K562 (cell line): ENCODE measurements at regions not wholly inside any gene's neighbourhood (a gene's known extent, or its start where the extent isn't known, plus 50 kb on each side); places are given as distances from the start of the nearest gene placed in this dataset.

Experiments
- ATF2 ChIP-seq: sonication (generic); formaldehyde crosslinking; IDR thresholded peaks from 2 replicates; pipeline ENCODE4 v1.8.1; 2022; ENCODE audit warnings: missing genetic modification reagents
- ATF7 ChIP-seq: fragments of 450-650 bp; IDR thresholded peaks from 2 replicates; pipeline ENCODE4 v1.7.1; 2014; ENCODE audit warnings: mild to moderate bottlenecking, moderate library complexity
- BRCA1 ChIP-seq, 2 experiments: fragments of 450-650 bp in 1 of 2; sonication (generic) in 1 of 2; formaldehyde crosslinking in 1 of 2; IDR thresholded peaks; 2 replicates each; pipeline versions ENCODE4 v1.5.0 to v1.6.1; 2017 to 2020; ENCODE audit warnings: mild to moderate bottlenecking in 1 of 2, missing genetic modification reagents in 1 of 2
- CEBPG ChIP-seq, 3 experiments: fragments of 200-800 bp in 1 of 3; sonication (Bioruptor generic) in 1 of 3; sonication (generic) in 1 of 3; formaldehyde crosslinking in 1 of 3; IDR thresholded peaks in 2 of 3; conservative IDR thresholded peaks in 1 of 3; 2 replicates each; pipeline versions ENCODE4 v1.6.1 to v1.8.0; 2016 to 2022; ENCODE audit warnings: missing compliant biosample characterization in 2 of 3, missing genetic modification characterization in 2 of 3, mild to moderate bottlenecking in 1 of 3, missing genetic modification reagents in 1 of 3
- DDX20 ChIP-seq: fragments of 450-650 bp; IDR thresholded peaks from 2 replicates; pipeline ENCODE4 v1.6.1; 2016; ENCODE audit warnings: missing genetic modification characterization, low read depth, mild to moderate bottlenecking, missing compliant biosample characterization, moderate library complexity
- ETV1 ChIP-seq: fragments of 450-650 bp; conservative IDR thresholded peaks from 2 replicates; pipeline ENCODE4 v1.6.1; 2016; ENCODE audit warnings: missing genetic modification characterization, control low read depth, low read depth, missing compliant biosample characterization
- ID3 ChIP-seq, 2 experiments: fragments of 250-450 bp in 1 of 2; fragments of 450-650 bp in 1 of 2; sonication (Bioruptor Pico) in 1 of 2; IDR thresholded peaks; 2 replicates each; pipeline versions ENCODE4 v1.6.1 to v1.8.0; 2016 to 2021; ENCODE audit warnings: mild to moderate bottlenecking in 2 of 2, moderate library complexity in 2 of 2, missing compliant biosample characterization in 1 of 2, missing genetic modification characterization in 1 of 2
- IRF9 ChIP-seq: fragments of 450-650 bp; IDR thresholded peaks from 2 replicates; pipeline ENCODE4 v1.6.1; 2016; ENCODE audit warnings: missing biosample characterization, missing genetic modification characterization
- KLF16 ChIP-seq: IDR thresholded peaks from 2 replicates; pipeline ENCODE4 v1.6.1; 2016; ENCODE audit warnings: antibody characterized with exemption
- PBX2 ChIP-seq, 2 experiments: IDR thresholded peaks in 1 of 2; conservative IDR thresholded peaks in 1 of 2; 2 replicates each; pipeline ENCODE4 v1.6.1; 2016; ENCODE audit warnings: low read depth in 2 of 2, mild to moderate bottlenecking in 1 of 2, missing compliant biosample characterization in 1 of 2, missing genetic modification characterization in 1 of 2, moderate library complexity in 1 of 2
- PYGO2 ChIP-seq: fragments of 450-650 bp; IDR thresholded peaks from 2 replicates; pipeline ENCODE4 v1.6.1; 2016; ENCODE audit warnings: mild to moderate bottlenecking, missing genetic modification characterization, moderate library complexity, missing compliant biosample characterization
- TCF15 ChIP-seq: fragments of 250-450 bp; sonication (Bioruptor Pico); IDR thresholded peaks from 2 replicates; pipeline ENCODE4 v1.8.0; 2022; ENCODE audit warnings: moderate library complexity, mild to moderate bottlenecking, inconsistent platforms
- ZBTB17 ChIP-seq: fragments of 450-650 bp; formaldehyde crosslinking; IDR thresholded peaks from 2 replicates; pipeline ENCODE4 v1.4.0; 2020; ENCODE audit warnings: mild to moderate bottlenecking
- ZBTB2 ChIP-seq: fragments of 450-650 bp; IDR thresholded peaks from 2 replicates; pipeline ENCODE4 v1.6.1; 2016; ENCODE audit warnings: antibody characterized with exemption
- ZKSCAN8 ChIP-seq: fragments of 200-800 bp; sonication (Bioruptor generic); IDR thresholded peaks from 2 replicates; pipeline ENCODE4 v1.6.1; 2016; ENCODE audit warnings: missing genetic modification characterization, missing compliant biosample characterization
- ZNF707 ChIP-seq: fragments of 250-450 bp; sonication (Bioruptor Pico); conservative IDR thresholded peaks from 2 replicates; pipeline ENCODE4 v1.8.0; 2022; ENCODE audit warnings: inconsistent platforms, mild to moderate bottlenecking, moderate library complexity
- ZNF717 ChIP-seq: fragments of 250-450 bp; sonication (Bioruptor Pico); IDR thresholded peaks from 2 replicates; pipeline ENCODE4 v1.5.0; 2021

- TF ChIP-seq IRF9 (tag), result peak; percentile 76
- no peak for TF ChIP-seq ATF2 (CRISPR knock-in tag)
- TF ChIP-seq BRCA1 (IDR thresholded peaks at IDR 0.05), result no peak
- no peak for TF ChIP-seq BRCA1 (CRISPR knock-in tag; IDR thresholded peaks at IDR 0.05)
- no peak for TF ChIP-seq ID3 (CRISPR knock-in tag; IDR thresholded peaks at IDR 0.05)
- TF ChIP-seq ID3 (tag; IDR thresholded peaks at IDR 0.05), result peak; percentile 78
- TF ChIP-seq ZKSCAN8 (CRISPR knock-in tag), result 0 out of 2 replicates have a peak, but pooled peaks have one; percentile 36
- TF ChIP-seq ATF7, result no peak
- no peak for TF ChIP-seq PBX2 (CRISPR knock-in tag; IDR thresholded peaks at IDR 0.05; ENCODE audit: low read depth)
- no peak for TF ChIP-seq PBX2 (tag; conservative IDR thresholded peaks at IDR 0.05; ENCODE audit: low read depth)
- peak; percentile 72; the same call in 1 of the 2 replicates for TF ChIP-seq DDX20 (tag)
- no peak for TF ChIP-seq ETV1
- TF ChIP-seq TCF15 (CRISPR knock-in tag), result no peak
- no peak for TF ChIP-seq ZNF707 (CRISPR knock-in tag)
- no peak for TF ChIP-seq CEBPG (CRISPR knock-in tag; IDR thresholded peaks at IDR 0.05)
- TF ChIP-seq CEBPG (tag; conservative IDR thresholded peaks at IDR 0.05 in 1 of 2, IDR thresholded peaks at IDR 0.05 in 1 of 2), result no peak
- TF ChIP-seq ZBTB17, result no peak
- peak; percentile 66; the same call in 1 of the 2 replicates for TF ChIP-seq PYGO2
- TF ChIP-seq ZNF717 (CRISPR knock-in tag), result no peak
- TF ChIP-seq KLF16, result no peak
- TF ChIP-seq ZBTB2, result no peak
These were observed 102.2 kb upstream of the XPO1 start (continued) for GRCh38 chr2:61640406-61640805.
